Mammary epithelial cell (primary cell): ENCODE measurements at regions not wholly inside any gene's neighbourhood (a gene's known extent, or its start where the extent isn't known, plus 50 kb on each side); places are given as distances from the start of the nearest gene placed in this dataset.

Experiments used
- EZH2 ChIP-seq: IDR thresholded peaks from 2 replicates; pipeline ENCODE4 v1.6.1; 2012; ENCODE audit warnings: low read length, inconsistent platforms, borderline replicate concordance
- TF ChIP-seq, protein P1 (sequence below), 2 donors: IDR thresholded peaks in 1 of 2; conservative IDR thresholded peaks in 1 of 2; 2 replicates each; pipeline ENCODE4 v1.5.1; 2011 to 2012; ENCODE audit warnings: inconsistent platforms in 2 of 2, low read length in 2 of 2, mild to moderate bottlenecking in 2 of 2, control low read depth in 1 of 2, low read depth in 1 of 2; ENCODE audit not compliant: insufficient read depth in 1 of 2; ENCODE audit errors: extremely low read depth in 1 of 2

DNA sequence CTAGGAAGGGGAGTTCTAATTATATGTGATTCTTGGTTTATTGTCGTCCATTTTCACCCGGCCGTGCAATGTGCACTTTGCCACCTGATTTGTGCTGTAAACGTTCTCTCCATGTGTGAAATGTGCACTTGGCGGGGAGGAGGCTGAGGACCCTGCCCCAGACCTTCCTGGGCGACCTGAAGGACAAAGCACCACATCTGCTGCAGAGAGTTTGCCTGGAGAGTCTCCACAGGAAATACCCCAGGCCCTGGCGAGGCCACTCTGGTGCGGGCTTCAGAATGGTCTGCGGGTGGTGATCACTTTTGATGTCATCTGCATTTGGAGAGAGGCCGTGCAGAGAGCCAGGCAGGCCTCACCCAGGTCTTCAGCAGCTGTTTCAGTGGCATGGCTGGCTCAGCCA is 224.7 kb downstream of the BRD1 start:
- TF ChIP-seq, protein P1, sequence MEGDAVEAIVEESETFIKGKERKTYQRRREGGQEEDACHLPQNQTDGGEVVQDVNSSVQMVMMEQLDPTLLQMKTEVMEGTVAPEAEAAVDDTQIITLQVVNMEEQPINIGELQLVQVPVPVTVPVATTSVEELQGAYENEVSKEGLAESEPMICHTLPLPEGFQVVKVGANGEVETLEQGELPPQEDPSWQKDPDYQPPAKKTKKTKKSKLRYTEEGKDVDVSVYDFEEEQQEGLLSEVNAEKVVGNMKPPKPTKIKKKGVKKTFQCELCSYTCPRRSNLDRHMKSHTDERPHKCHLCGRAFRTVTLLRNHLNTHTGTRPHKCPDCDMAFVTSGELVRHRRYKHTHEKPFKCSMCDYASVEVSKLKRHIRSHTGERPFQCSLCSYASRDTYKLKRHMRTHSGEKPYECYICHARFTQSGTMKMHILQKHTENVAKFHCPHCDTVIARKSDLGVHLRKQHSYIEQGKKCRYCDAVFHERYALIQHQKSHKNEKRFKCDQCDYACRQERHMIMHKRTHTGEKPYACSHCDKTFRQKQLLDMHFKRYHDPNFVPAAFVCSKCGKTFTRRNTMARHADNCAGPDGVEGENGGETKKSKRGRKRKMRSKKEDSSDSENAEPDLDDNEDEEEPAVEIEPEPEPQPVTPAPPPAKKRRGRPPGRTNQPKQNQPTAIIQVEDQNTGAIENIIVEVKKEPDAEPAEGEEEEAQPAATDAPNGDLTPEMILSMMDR (conservative IDR thresholded peaks at IDR 0.05 in 1 of 2, IDR thresholded peaks at IDR 0.05 in 1 of 2; ENCODE audit: extremely low read depth in 1 of 2, insufficient read depth in 1 of 2, low read depth in 1 of 2, low read length in 2 of 2) = no peak
- no peak for TF ChIP-seq EZH2
